H1 (cell line): ENCODE measurements at regions not wholly inside any gene's neighbourhood (a gene's known extent, or its start where the extent isn't known, plus 50 kb on each side); places are given as distances from the start of the nearest gene placed in this dataset.

ENCODE experiments used
- CTCF ChIA-PET: fragments of 300-600 bp; sonication (Branson Sonifier 250); formaldehyde crosslinking; loops from one replicate; lab custom pipeline; 2021; ENCODE audit not compliant: partially characterized antibody; lab: Charles Lee
- POLR2A ChIA-PET: fragments of 300-600 bp; sonication (Branson Sonifier 250); formaldehyde crosslinking; loops from one replicate; lab custom pipeline; 2021; ENCODE audit warnings: inconsistent platforms; ENCODE audit not compliant: partially characterized antibody; lab: Charles Lee
- DNase-seq, 2 experiments: peaks; one replicate each; pipeline versions ENCODE4 v3.0.0 to v3.0.0-alpha.2; 2010 to 2022; ENCODE audit warnings: low spot score in 2 of 2, low read depth in 1 of 2, mixed read lengths in 1 of 2
- FAIRE-seq: peaks from 2 replicates; lab custom pipeline; 2011; peaks lifted over from hg19 to GRCh38; lab: Jason Lieb, UNC
- H2AFZ ChIP-seq: 2 replicates; pipeline ENCODE4 v1.8.1; 2012; ENCODE audit warnings: low read length, inconsistent platforms
- H2AK5ac ChIP-seq: 2 replicates; pipeline ENCODE4 v1.6.1; 2013; ENCODE audit warnings: low read depth, low read length
- H2BK120ac ChIP-seq: replicated peaks from 2 replicates; pipeline ENCODE3; 2013; ENCODE audit warnings: low read depth, low read length, inconsistent platforms
- H2BK12ac ChIP-seq: 2 replicates; pipeline ENCODE4 v1.6.1; 2013; ENCODE audit warnings: low read depth, low read length
- H2BK15ac ChIP-seq: 2 replicates; pipeline ENCODE4 v1.6.1; 2013; ENCODE audit warnings: low read length
- H2BK20ac ChIP-seq: 2 replicates; pipeline ENCODE4 v1.6.1; 2013; ENCODE audit warnings: low read length
- H2BK5ac ChIP-seq: 2 replicates; pipeline ENCODE4 v1.6.1; 2013; ENCODE audit warnings: low read depth, low read length
- H3K14ac ChIP-seq: 2 replicates; pipeline ENCODE4 v1.6.1; 2013; ENCODE audit warnings: inconsistent platforms; ENCODE audit not compliant: insufficient read length
- H3K18ac ChIP-seq: 2 replicates; pipeline ENCODE4 v1.6.1; 2013; ENCODE audit warnings: low read length; ENCODE audit errors: extremely low read depth
- H3K23ac ChIP-seq: 2 replicates; pipeline ENCODE4 v1.6.1; 2013; ENCODE audit warnings: inconsistent platforms; ENCODE audit not compliant: insufficient read length
- H3K23me2 ChIP-seq: 2 replicates; pipeline ENCODE4 v1.6.1; 2013; ENCODE audit warnings: low read depth, low read length
- H3K27ac ChIP-seq: 2 replicates; pipeline ENCODE4 v1.6.1; 2011; ENCODE audit warnings: low read depth, low read length, inconsistent platforms
- H3K27me3 ChIP-seq, 4 experiments: replicated peaks in 1 of 4; 1 replicate in 1 of 4; 2 replicates in 3 of 4; pipeline versions ENCODE4 v1.6.1 to v1.8.1; 2011 to 2013; ENCODE audit warnings: low read length in 3 of 4, mild to moderate bottlenecking in 3 of 4, inconsistent platforms in 2 of 4, mixed read lengths in 2 of 4, moderate library complexity in 1 of 4; ENCODE audit not compliant: control insufficient read depth in 3 of 4, insufficient read depth in 3 of 4; ENCODE audit errors: extremely low read depth in 1 of 4
- H3K36me3 ChIP-seq, 4 experiments: 2 replicates each; pipeline versions ENCODE4 v1.6.1 to v1.8.1; 2011 to 2013; ENCODE audit warnings: mild to moderate bottlenecking in 4 of 4, low read length in 3 of 4, moderate library complexity in 2 of 4, control low read depth in 1 of 4, inconsistent platforms in 1 of 4; ENCODE audit not compliant: insufficient read depth in 4 of 4, control insufficient read depth in 2 of 4
- H3K4ac ChIP-seq: replicated peaks from 2 replicates; pipeline ENCODE3; 2013; ENCODE audit warnings: low read length, low read depth, mixed read lengths, inconsistent platforms; ENCODE audit not compliant: insufficient read length
- H3K4me1 ChIP-seq, 4 experiments: replicated peaks in 1 of 4; 1 replicate in 1 of 4; 2 replicates in 3 of 4; pipeline versions ENCODE4 v1.6.1 to v1.8.1; 2011 to 2013; ENCODE audit warnings: low read length in 3 of 4, inconsistent platforms in 2 of 4, mixed read lengths in 1 of 4; ENCODE audit not compliant: insufficient read depth in 4 of 4, control insufficient read depth in 3 of 4
- H3K4me2 ChIP-seq, 2 experiments: 2 replicates each; pipeline versions ENCODE4 v1.6.1 to v1.8.1; 2011 to 2013; ENCODE audit warnings: low read depth in 2 of 2, low read length in 2 of 2, control low read depth in 1 of 2, inconsistent platforms in 1 of 2, mild to moderate bottlenecking in 1 of 2; ENCODE audit not compliant: insufficient read depth in 1 of 2
- H3K4me3 ChIP-seq, 4 experiments: fragments of 200-600, 300-600 bp in 1 of 4; sonication (generic), shearing (Covaris generic), sonication (Bioruptor Twin) in 1 of 4; 2 replicates each; pipeline versions ENCODE4 v1.5.1 to v1.8.1; 2011 to 2016; ENCODE audit warnings: low read length in 4 of 4, low read depth in 3 of 4, control low read depth in 2 of 4, inconsistent platforms in 2 of 4, mild to moderate bottlenecking in 2 of 4, mixed read lengths in 1 of 4, moderate library complexity in 1 of 4; ENCODE audit not compliant: insufficient read depth in 2 of 4; ENCODE audit errors: extremely low read depth in 1 of 4
- H3K56ac ChIP-seq: replicated peaks from 2 replicates; pipeline ENCODE3; 2013; ENCODE audit warnings: low read depth, mild to moderate bottlenecking, mixed read lengths, low read length, inconsistent platforms; ENCODE audit not compliant: insufficient read length
- H3K79me1 ChIP-seq: 2 replicates; pipeline ENCODE4 v1.6.1; 2013; ENCODE audit warnings: low read depth, low read length, control low read depth
- H3K79me2 ChIP-seq, 2 experiments: 2 replicates each; pipeline versions ENCODE4 v1.6.1 to v1.8.1; 2012 to 2013; ENCODE audit warnings: low read length in 2 of 2, mild to moderate bottlenecking in 2 of 2, inconsistent platforms in 1 of 2; ENCODE audit not compliant: insufficient read depth in 2 of 2, control insufficient read depth in 1 of 2
- H3K9ac ChIP-seq, 4 experiments: replicated peaks in 1 of 4; 1 replicate in 1 of 4; 2 replicates in 3 of 4; pipeline versions ENCODE4 v1.6.1 to v1.8.1; 2011 to 2013; ENCODE audit warnings: low read depth in 3 of 4, low read length in 3 of 4, control low read depth in 2 of 4, mild to moderate bottlenecking in 2 of 4, moderate library complexity in 2 of 4, inconsistent platforms in 1 of 4; ENCODE audit errors: extremely low read depth in 1 of 4
- H3K9me3 ChIP-seq, 2 experiments: 2 replicates each; pipeline versions ENCODE4 v1.6.1 to v1.8.1; 2012 to 2013; ENCODE audit warnings: mild to moderate bottlenecking in 2 of 2, moderate library complexity in 2 of 2, control low read depth in 1 of 2, inconsistent platforms in 1 of 2, low read depth in 1 of 2, low read length in 1 of 2, mixed read lengths in 1 of 2; ENCODE audit not compliant: insufficient read depth in 2 of 2
- H4K20me1 ChIP-seq, 2 experiments: replicated peaks in 1 of 2; 2 replicates each; pipeline versions ENCODE3 to v1.8.1; 2011 to 2013; ENCODE audit warnings: inconsistent platforms in 2 of 2, low read length in 2 of 2, mild to moderate bottlenecking in 1 of 2; ENCODE audit not compliant: insufficient read depth in 2 of 2, control insufficient read depth in 1 of 2
- H4K5ac ChIP-seq: 2 replicates; pipeline ENCODE4 v1.6.1; 2013; ENCODE audit warnings: low read length, low read depth, mixed read lengths, inconsistent platforms; ENCODE audit not compliant: insufficient read length
- H4K8ac ChIP-seq: 2 replicates; pipeline ENCODE4 v1.8.0; 2013; ENCODE audit warnings: mild to moderate bottlenecking, moderate library complexity, low read length, inconsistent platforms; ENCODE audit not compliant: insufficient read depth; ENCODE audit errors: extremely low read depth
- H4K91ac ChIP-seq: replicated peaks from 2 replicates; pipeline ENCODE3; 2013; ENCODE audit warnings: low read length, mixed read lengths, inconsistent platforms; ENCODE audit not compliant: insufficient read length
- WGBS, 2 experiments: shearing (Covaris generic) in 1 of 2; methylation state at CpG; one replicate each; pipeline versions ENCODE4 v1.1.6 to v1.1.7; 2013 to 2015; ENCODE audit warnings: low lambda C conversion rate in 2 of 2, mixed read lengths in 2 of 2, inconsistent platforms in 1 of 2, low coverage in 1 of 2, missing lambda C conversion rate in 1 of 2; ENCODE audit not compliant: insufficient replicate concordance in 2 of 2, insufficient coverage in 1 of 2, insufficient read length in 1 of 2; ENCODE audit errors: extremely low coverage in 1 of 2, missing lambda C conversion rate in 1 of 2; 5-methylcytosine and 5-hydroxymethylcytosine counted together
- TF ChIP-seq, protein P1 (sequence below): fragments of 300-600 bp; sonication (generic); IDR thresholded peaks from 2 replicates; pipeline ENCODE4 v1.7.1; 2012; ENCODE audit warnings: low read length, moderate library complexity, mild to moderate bottlenecking, inconsistent platforms; ENCODE audit not compliant: insufficient replicate concordance

DNA sequence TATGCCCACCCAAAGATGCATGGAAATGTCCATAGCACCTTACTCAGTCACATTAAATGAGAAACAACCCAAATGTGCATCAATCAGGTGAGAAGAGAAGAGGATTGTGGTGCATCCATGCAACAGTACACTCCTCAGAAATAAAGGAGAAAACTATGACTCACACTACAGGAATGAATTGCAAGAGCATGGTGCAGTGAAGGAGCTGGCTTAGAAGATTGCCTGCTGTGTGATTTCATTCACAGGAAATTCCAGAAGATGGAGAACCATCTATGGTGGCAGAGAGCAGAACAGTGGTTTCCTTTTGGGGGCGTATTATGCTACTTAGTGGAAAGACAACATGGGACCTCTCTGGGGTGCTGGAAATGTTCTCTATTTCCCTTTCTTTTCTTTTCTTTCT lies 278.6 kb upstream of the AJAP1 start:
- H4K20me1 ChIP-seq, result no peaks in the 10 kb centered on the region
- POLR2A ChIA-PET, result no interaction called here
- FAIRE-seq (no peak), DNase-seq (no peak)
- H3K27ac ChIP-seq, result no peak overlapping the region
- H2BK20ac ChIP-seq, result no peak overlapping the region
- H3K4me2 ChIP-seq, result no peak overlapping the region
- H2BK5ac ChIP-seq, result no peak overlapping the region
- H3K56ac ChIP-seq, result no peak overlapping the region
- H3K27me3 ChIP-seq, result no peaks in the 10 kb centered on the region; a peak in 1 of 7 replicates
- peaks cover 12% of the 10 kb centered on the region; the same call in 1 of the 2 replicates for H3K23me2 ChIP-seq
- no peak overlapping the region for H4K91ac ChIP-seq
- H2AK5ac ChIP-seq, result no peak overlapping the region
- no peak overlapping the region for H2AFZ ChIP-seq
- peaks cover 45 to 70% of the 10 kb centered on the region in 2 experiments for H3K9me3 ChIP-seq
- H3K4me1 ChIP-seq, result no peaks in the 10 kb centered on the region
- CTCF ChIA-PET, result no interaction called here
- H3K23ac ChIP-seq, result no peak overlapping the region
- no peak overlapping the region for H3K4me3 ChIP-seq
- no peak overlapping the region for H3K9ac ChIP-seq
- H3K36me3 ChIP-seq, result no peaks in the 10 kb centered on the region
- H2BK15ac ChIP-seq, result no peak overlapping the region
- 100% methylated on average over 1 of the region's 1 CpG; no CpG with 5 or more reads in 1 of the 2 experiments for WGBS, 2 experiments
- no peaks in the 10 kb centered on the region; a peak in 1 of 4 replicates for H3K79me2 ChIP-seq
- no peak overlapping the region for H4K8ac ChIP-seq
- no peak overlapping the region for H4K5ac ChIP-seq
- no peaks in the 10 kb centered on the region for H3K79me1 ChIP-seq
- H3K4ac ChIP-seq, result no peak overlapping the region
- H3K14ac ChIP-seq, result no peak overlapping the region
- no peak overlapping the region for H2BK12ac ChIP-seq
- H3K18ac ChIP-seq, result no peak overlapping the region
- no peak overlapping the region for H2BK120ac ChIP-seq
- TF ChIP-seq, protein P1, sequence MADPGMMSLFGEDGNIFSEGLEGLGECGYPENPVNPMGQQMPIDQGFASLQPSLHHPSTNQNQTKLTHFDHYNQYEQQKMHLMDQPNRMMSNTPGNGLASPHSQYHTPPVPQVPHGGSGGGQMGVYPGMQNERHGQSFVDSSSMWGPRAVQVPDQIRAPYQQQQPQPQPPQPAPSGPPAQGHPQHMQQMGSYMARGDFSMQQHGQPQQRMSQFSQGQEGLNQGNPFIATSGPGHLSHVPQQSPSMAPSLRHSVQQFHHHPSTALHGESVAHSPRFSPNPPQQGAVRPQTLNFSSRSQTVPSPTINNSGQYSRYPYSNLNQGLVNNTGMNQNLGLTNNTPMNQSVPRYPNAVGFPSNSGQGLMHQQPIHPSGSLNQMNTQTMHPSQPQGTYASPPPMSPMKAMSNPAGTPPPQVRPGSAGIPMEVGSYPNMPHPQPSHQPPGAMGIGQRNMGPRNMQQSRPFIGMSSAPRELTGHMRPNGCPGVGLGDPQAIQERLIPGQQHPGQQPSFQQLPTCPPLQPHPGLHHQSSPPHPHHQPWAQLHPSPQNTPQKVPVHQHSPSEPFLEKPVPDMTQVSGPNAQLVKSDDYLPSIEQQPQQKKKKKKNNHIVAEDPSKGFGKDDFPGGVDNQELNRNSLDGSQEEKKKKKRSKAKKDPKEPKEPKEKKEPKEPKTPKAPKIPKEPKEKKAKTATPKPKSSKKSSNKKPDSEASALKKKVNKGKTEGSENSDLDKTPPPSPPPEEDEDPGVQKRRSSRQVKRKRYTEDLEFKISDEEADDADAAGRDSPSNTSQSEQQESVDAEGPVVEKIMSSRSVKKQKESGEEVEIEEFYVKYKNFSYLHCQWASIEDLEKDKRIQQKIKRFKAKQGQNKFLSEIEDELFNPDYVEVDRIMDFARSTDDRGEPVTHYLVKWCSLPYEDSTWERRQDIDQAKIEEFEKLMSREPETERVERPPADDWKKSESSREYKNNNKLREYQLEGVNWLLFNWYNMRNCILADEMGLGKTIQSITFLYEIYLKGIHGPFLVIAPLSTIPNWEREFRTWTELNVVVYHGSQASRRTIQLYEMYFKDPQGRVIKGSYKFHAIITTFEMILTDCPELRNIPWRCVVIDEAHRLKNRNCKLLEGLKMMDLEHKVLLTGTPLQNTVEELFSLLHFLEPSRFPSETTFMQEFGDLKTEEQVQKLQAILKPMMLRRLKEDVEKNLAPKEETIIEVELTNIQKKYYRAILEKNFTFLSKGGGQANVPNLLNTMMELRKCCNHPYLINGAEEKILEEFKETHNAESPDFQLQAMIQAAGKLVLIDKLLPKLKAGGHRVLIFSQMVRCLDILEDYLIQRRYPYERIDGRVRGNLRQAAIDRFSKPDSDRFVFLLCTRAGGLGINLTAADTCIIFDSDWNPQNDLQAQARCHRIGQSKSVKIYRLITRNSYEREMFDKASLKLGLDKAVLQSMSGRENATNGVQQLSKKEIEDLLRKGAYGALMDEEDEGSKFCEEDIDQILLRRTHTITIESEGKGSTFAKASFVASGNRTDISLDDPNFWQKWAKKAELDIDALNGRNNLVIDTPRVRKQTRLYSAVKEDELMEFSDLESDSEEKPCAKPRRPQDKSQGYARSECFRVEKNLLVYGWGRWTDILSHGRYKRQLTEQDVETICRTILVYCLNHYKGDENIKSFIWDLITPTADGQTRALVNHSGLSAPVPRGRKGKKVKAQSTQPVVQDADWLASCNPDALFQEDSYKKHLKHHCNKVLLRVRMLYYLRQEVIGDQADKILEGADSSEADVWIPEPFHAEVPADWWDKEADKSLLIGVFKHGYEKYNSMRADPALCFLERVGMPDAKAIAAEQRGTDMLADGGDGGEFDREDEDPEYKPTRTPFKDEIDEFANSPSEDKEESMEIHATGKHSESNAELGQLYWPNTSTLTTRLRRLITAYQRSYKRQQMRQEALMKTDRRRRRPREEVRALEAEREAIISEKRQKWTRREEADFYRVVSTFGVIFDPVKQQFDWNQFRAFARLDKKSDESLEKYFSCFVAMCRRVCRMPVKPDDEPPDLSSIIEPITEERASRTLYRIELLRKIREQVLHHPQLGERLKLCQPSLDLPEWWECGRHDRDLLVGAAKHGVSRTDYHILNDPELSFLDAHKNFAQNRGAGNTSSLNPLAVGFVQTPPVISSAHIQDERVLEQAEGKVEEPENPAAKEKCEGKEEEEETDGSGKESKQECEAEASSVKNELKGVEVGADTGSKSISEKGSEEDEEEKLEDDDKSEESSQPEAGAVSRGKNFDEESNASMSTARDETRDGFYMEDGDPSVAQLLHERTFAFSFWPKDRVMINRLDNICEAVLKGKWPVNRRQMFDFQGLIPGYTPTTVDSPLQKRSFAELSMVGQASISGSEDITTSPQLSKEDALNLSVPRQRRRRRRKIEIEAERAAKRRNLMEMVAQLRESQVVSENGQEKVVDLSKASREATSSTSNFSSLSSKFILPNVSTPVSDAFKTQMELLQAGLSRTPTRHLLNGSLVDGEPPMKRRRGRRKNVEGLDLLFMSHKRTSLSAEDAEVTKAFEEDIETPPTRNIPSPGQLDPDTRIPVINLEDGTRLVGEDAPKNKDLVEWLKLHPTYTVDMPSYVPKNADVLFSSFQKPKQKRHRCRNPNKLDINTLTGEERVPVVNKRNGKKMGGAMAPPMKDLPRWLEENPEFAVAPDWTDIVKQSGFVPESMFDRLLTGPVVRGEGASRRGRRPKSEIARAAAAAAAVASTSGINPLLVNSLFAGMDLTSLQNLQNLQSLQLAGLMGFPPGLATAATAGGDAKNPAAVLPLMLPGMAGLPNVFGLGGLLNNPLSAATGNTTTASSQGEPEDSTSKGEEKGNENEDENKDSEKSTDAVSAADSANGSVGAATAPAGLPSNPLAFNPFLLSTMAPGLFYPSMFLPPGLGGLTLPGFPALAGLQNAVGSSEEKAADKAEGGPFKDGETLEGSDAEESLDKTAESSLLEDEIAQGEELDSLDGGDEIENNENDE, result no peak
